Stimulated activated CD4-positive, alpha-beta T cell treated with anti-CD3 and anti-CD28 coated beads, Interleukin-4, amount 100 ng/mL, for 24 hours (primary cell): ENCODE measurements at regions not wholly inside any gene's neighbourhood (a gene's known extent, or its start where the extent isn't known, plus 50 kb on each side); places are given as distances from the start of the nearest gene placed in this dataset.

Experiments
- DNase-seq: peaks from one replicate; pipeline ENCODE4 v3.0.0-alpha.2; 2020

DNA sequence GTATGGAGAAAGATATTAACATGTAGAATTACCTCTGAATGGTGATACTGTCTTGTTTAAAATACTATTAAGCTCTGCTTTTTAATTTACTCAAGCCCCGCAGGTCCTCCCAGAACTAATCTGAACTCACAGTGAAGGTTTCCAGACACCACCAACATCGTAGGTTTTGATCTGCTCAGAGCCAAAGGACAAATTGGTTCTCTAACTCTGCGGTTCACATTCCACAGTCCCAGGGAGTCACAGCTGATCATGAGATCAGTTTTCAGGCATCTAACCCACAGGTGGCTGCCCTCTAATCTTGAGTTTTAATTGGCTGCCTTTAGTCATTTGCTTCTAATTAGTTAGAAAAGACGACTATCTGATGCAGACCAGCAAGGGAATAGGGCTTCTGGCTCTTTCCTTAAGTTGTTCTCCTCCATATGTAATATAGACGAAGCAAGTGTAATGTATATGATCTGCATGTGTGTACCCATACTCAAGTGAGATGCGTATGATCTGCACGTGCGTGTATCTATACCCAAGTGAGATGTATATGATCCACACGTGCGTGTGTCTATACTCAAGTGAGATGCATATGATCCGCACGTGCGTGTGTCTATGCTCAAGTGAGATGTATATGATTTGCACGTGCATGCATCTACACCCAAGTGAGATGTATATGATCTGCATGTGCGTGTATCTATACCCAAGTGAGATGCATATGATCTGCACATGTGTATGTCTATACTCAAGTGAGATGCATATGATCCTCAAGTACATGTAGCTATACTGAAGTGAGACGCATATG is 331.5 kb upstream of the NPVF start:
- DNase-seq = no peak

DNA sequence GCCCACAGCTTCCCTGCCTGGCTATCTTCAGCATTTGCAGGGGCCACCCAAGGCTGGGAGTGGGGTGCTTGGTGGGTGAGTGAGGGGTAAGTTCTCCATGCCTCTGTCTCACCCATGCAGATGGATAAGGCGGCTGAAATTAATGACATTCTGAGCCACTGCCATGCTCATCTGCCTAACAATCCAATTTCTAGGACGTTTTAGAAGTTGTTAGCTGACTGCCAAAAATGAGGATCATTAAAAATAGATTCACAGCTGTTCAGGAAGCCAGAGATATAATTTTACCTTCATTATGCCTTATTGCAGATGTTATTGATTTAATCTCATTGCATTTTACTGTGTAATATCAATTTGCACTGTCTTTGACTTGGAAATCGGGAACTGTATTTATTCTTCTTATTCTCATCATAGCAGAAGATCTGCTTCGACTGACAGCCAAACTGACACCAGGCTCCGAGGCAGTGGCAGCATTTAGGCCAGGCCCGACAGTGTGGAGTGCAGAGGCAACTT is 334.4 kb upstream of the NPVF start:
- DNase-seq = no peak

- no peak for DNase-seq
These were observed 336.7 kb upstream of the NPVF start for GRCh38 chr7:25565002-25565401.

- peak; percentile 69 for DNase-seq
These were observed 337.7 kb upstream of the NPVF start for GRCh38 chr7:25565949-25566348.

- no peak for DNase-seq
These were observed 339.1 kb upstream of the NPVF start for GRCh38 chr7:25567430-25567829.

DNA sequence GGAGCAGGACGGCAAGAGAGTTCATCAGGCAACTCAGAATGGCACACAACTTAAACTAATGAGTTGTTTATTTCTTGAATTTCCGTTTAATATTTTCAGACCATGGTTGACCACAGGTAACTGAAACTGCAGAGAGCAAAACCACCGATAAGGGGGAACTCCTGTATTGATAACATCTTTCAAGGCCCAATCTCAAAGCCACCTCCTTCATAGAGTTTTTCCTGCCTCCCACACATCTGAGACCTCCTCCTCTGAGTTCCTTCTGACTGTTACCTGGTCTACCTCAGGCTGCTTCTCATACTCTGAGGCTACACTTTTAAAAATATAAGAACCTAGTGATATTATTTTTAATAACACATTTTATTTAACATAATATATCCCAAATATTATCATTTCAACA is 341.5 kb upstream of the NPVF start:
- no peak for DNase-seq

DNA sequence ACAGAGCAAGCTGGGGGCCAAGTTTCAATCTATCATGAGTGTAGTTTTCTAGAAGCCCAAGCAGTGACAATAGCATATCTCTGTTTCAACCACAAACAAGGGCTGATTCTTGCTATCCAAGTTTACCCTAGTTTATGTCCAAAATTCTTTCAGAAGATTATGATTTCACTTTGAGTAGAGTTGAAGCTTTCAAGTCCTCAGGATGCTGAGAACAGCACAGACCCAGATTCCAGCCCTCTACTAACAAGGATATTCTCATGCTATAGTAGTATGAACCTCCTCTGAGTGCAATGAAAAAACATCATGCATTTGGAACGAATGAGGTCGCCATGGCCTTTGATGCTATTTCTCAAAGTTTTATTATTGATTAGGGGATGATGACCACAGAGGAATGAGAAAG is 344.1 kb upstream of the NPVF start:
- no peak for DNase-seq

GRCh38 chr7:25574828-25575227 is 346.5 kb upstream of the NPVF start:
- no peak for DNase-seq

DNA sequence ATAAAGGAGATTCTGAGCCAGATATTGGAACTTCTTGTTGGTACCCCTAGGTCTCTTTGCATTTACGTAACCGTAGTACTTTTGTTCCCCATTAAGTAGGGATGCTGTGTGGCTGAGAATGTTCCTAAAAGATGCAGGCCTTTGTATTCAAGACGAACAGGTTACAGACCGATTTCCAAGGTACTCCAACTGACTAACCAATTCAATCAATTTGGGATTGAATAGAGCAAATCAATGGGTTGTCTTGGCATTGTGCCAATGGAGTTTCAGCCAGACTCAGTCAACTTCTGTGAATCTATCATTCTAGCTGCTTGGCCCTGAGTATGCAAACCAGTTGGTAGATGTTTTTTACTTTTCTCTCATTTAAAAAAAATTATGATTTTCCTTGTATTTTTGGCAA is 347.3 kb upstream of the NPVF start:
- DNase-seq = no peak

DNA sequence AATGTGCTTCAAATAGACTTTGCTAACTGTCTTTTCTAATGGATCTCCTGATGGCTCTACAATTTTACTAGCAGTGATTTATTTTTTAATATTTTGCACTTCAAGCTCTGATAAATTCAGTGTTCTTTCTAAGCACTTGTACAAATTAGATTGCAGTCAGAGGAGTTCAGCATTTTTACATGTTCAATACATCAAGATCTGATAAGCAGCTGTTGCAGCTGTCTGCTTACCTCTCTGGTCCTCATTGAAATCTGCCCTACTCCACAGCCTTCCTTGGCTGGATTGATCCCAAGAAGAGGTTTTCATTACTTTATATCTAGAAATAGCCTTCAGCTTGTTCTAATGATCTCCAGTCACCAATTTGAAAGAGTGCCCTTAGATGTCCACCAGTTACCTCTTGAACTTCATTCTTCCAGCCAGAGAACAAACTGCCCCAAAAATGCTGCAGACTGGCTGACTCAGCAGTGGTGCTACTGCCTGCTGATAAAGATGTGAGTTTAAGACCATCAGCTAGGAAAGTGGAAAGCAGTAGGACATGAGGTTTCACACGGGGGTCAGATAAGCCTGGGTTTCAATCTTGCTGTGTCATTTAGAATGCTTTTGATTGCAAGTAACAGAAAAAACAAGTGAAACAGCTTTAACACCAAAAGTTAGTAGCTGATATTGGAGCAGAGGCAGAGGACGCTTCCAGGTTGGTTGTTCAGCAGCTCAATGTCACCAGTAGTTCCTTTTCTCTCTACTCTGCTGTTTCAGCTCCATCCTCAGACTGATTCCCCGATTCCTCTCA is 350.9 kb upstream of the NPVF start:
- no peak for DNase-seq

DNA sequence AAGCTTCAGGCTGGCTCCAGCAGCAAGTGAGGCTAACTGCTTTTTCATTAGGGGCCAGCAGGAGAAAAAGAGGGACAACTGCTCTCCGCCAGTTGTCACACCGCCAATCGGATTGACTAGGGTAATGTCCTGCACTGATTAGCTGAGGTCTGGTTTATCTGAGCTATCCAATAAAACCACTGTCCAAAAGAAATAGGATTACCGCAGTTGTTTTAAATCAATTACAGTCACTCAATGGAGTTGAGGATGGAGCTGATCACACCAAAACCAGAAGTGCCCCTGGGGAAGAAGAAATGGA is 351.4 kb upstream of the NPVF start:
- no peak for DNase-seq

DNA sequence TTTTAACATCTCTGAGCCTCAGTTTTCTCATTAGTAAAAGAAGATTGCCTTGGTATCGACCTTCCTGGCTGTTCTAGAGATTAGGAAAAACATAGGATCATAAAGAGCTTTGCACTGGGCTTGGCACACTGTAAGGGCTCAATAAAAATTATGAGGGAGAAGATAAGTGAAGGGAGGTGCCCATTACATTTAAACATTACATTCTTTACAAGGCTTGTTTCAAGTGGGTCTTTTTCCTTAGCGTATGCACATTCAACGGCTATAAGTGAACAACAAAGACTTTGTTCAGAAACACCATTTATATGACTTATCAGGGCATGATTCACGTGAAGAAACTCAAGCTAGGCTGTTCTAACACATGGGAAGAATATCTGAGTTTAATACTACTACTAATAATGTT is 351.9 kb upstream of the NPVF start:
- DNase-seq = no peak

- no peak for DNase-seq
These were observed 355.3 kb upstream of the NPVF start for GRCh38 chr7:25583621-25584020.

- no peak for DNase-seq
These were observed 356.0 kb upstream of the NPVF start for GRCh38 chr7:25584112-25584938.

- no peak for DNase-seq
These were observed 358.2 kb upstream of the NPVF start for GRCh38 chr7:25586513-25586912.

DNA sequence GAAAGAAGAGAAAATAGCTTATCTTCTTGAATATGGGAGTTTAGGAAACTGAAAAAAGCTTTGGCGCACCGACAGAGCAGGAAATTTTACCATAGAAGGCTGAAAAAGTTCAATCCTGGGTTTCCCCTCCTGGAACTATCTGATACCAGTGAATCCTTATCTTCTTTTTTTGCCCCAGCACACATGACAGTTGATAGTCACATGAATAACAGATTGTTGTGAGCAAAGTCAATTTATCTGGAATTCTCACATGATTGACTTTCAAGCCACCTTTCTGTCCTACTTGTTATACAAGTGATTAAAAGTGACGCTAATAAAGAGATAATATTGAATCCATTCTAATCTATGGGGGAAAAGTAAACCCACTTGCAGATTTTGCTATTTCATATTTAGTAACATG is 365.8 kb upstream of the NPVF start:
- no peak for DNase-seq

- DNase-seq = no peak
These were observed 366.4 kb upstream of the NPVF start for GRCh38 chr7:25594728-25595127.

- DNase-seq = no peak
These were observed 367.7 kb upstream of the NPVF start for GRCh38 chr7:25595996-25596395.

DNA sequence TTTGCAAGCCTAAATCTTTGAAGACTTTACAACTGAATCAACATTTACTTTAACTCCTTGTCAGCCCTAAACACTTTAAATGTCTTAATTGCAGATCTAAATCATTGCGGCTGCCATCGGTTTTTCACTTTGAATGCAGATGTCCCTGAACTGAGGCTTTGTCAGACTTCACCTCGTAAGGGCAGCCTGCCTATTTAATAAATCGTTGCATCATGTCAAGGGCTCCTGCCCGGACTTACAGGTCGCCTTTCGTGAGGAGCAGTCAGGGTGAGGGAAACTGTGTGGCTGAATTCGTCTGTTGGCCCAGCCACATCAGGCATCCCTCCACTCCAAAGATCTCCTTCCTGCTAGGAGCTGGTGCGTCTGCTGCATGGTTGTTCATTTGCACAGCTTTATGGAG is 368.2 kb upstream of the NPVF start:
- DNase-seq = no peak

DNA sequence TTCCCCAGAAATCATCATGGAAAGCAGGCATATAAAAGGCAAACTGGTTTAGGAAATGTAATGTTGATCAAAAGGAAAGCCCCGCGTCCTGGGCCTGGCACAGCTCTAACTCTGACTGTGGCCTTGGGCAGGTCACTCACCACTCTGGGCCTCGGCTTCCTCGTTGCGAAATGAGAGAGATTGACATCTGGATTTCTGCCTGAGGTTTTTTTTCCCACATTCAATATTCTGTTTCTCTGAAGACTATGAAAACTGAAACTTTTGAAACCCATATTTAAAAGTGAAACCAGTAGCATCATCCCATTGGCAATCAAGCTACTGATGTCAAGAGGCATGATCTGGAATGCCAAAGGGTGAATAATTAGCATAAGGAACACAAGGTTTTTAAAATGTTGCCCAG is 369.7 kb upstream of the NPVF start:
- no peak for DNase-seq

GRCh38 chr7:25598765-25599164 is 370.5 kb upstream of the NPVF start:
- DNase-seq = no peak

GRCh38 chr7:25600262-25600920 is 372.1 kb upstream of the NPVF start:
- DNase-seq = no peak
